Erythroblast (primary cell): ENCODE measurements at regions not wholly inside any gene's neighbourhood (a gene's known extent, or its start where the extent isn't known, plus 50 kb on each side); places are given as distances from the start of the nearest gene placed in this dataset.

Experiments used
- GATA1 ChIP-seq: IDR thresholded peaks from 2 replicates; pipeline ENCODE4 v1.6.1; 2011; ENCODE audit warnings: low read depth, mild to moderate bottlenecking, control low read depth, low read length, moderate library complexity
- POLR2A ChIP-seq: IDR thresholded peaks from 2 replicates; pipeline ENCODE4 v1.6.1; 2011; ENCODE audit warnings: mild to moderate bottlenecking, low read length

- TF ChIP-seq POLR2A (no peak), GATA1 (no peak)
Observed at GRCh38 chrX:69028006-69028760, 137.1 kb downstream of the PJA1 start.
